ENCODE measurements at regions not wholly inside any gene's neighbourhood (a gene's known extent, or its start where the extent isn't known, plus 50 kb on each side); places are given as distances from the start of the nearest gene placed in this dataset.
"Not testable (repeated sequence)": the region's sequence is repeated elsewhere in the genome, so short reads cannot be mapped to it uniquely, and the experiment has no call there.

GRCh38 chr7:80018941-80019808 is 115.5 kb upstream of the GNAI1 start:
- peak; percentile 64 for DNase-seq (ENCODE audit: low read depth)

- peak; percentile 11 for DNase-seq (ENCODE audit: low read depth)
Measured at GRCh38 chr7:80017101-80017698, 117.4 kb upstream of the GNAI1 start.

DNA sequence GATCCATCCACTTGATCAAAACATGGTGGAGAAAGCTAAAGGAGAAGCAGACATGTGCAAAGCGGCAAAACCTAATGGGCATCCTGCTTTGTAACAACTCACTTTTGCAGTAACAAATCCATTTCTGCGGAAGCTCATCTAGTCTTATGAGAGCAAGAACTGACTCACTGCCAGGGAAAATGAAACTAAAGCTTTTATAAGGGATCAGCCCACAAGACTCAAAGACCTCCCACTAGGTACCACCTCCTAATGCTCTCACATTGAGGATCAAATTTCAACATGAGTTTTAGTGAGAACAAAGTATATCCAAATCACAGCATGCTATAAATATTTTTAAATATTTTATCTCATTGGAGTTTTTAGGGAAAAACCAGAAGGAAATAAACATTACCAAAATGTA is 120.1 kb upstream of the GNAI1 start:
- peak; percentile 76 for DNase-seq (ENCODE audit: low read depth)

GRCh38 chr7:80008039-80008438 is 126.6 kb upstream of the GNAI1 start:
- DNase-seq (ENCODE audit: low read depth) = no peak

- peak; percentile 35 for DNase-seq (ENCODE audit: low read depth)
Measured at GRCh38 chr7:80002865-80003264, 131.8 kb upstream of the GNAI1 start.

DNA sequence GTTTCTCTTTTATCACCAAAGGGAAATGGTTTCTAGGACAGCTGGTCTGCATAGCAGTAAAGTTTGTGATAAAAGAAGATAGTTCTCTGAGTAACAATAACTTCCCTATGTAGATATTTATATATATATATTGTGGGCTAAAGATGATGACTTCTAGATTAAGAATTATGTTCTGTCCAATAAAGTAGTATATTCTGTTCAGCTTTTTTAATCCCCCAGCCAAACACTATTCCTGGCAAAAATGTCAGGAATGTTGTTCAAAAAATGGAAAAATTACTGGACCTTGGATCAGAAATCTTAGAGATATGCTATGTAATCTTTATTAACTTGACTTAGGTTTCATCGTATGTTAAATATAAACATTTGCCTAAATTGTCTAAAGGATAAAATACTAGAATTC is 136.3 kb upstream of the GNAI1 start:
- no peak for DNase-seq (ENCODE audit: low read depth)

DNA sequence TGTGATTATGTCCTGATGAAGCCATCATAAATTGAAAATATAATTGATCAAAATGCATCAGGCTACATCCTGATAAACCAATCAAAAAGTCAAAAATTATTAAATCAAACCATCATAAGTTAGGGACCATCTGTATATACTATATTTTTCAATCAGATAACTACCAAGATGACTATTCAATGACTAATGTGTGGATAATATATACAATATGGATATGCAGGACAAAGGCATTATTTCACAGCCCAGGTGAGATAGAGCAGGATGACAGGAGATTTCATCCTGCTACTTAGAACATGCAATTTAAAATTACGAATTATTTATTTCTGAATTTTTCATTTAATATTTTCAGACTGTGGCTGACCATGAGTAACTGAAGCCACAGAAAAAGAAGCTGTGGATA is 137.3 kb upstream of the GNAI1 start:
- DNase-seq (ENCODE audit: low read depth) = peak; percentile 60

DNA sequence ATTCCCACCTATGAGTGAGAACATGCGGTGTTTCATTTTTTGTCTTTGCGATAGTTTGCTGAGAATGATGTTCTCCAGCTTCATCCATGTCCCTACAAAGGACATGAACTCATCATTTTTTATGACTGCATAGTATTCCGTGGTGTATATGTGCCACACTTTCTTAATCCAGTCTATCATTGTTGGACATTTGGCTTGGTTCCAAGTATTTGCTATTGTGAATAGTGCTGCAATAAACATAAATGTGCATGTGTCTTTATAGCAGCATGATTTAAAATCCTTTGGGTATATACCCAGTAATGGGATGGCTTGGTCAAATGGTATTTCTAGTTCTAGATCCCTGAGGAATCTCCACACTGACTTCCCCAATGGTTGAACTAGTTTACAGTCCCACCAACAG is 138.9 kb upstream of the GNAI1 start:
- DNase-seq (ENCODE audit: low read depth) = not testable (repeated sequence)

GRCh38 chr7:79988653-79989052 is 146.0 kb upstream of the GNAI1 start:
- peak; percentile 64 for DNase-seq (ENCODE audit: low read depth)

DNA sequence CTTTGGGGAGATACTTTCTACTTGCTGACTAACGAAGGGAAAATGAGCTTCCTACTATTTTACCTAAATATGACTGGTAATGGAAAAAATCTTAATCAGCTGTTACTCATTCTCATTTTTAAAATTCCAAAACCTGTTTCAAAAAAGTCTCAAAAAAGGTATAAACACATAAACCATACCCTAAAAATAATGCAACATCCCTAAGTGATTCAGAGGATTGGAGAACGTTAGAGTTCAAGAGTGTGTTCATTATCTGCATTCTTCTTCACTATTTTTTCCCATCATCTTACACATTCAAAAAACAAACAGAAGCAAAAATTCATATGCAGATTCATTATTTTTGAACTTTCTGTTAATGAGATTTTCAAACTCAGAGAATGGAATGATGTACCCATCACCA is 150.4 kb upstream of the GNAI1 start:
- DNase-seq (ENCODE audit: low read depth) = peak; percentile 84

- DNase-seq (ENCODE audit: low read depth) = peak; percentile 85
Measured at GRCh38 chr7:79982141-79982770, 152.4 kb upstream of the GNAI1 start.

- no peak for DNase-seq (ENCODE audit: low read depth)
Measured at GRCh38 chr7:79980376-79980775, 154.3 kb upstream of the GNAI1 start.

GRCh38 chr7:79979437-79979836 is 155.2 kb upstream of the GNAI1 start:
- peak; percentile 87 for DNase-seq (ENCODE audit: low read depth)

DNA sequence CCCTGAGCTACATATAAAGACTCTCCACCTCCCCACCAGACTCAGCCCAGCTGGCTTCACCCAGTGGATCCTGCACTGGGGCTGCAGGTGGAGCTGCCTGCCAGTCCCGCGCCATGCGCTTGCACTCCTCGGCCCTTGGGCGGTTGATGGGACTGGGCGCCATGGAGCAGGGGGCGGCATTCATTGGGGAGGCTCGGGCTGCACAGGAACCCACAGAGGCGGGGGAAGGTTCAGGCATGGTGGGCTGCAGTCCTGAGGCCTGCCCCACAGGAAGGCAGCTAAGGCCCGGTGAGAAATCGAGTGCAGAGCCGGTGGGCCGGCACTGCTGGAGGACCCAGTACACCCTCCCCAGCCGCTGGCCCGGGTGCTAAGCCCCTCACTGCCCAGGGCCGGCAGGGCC is 157.2 kb upstream of the GNAI1 start:
- DNase-seq (ENCODE audit: low read depth) = no peak

- not testable (repeated sequence) for DNase-seq (ENCODE audit: low read depth)
Measured at GRCh38 chr7:79976711-79977020, 158.0 kb upstream of the GNAI1 start.

DNA sequence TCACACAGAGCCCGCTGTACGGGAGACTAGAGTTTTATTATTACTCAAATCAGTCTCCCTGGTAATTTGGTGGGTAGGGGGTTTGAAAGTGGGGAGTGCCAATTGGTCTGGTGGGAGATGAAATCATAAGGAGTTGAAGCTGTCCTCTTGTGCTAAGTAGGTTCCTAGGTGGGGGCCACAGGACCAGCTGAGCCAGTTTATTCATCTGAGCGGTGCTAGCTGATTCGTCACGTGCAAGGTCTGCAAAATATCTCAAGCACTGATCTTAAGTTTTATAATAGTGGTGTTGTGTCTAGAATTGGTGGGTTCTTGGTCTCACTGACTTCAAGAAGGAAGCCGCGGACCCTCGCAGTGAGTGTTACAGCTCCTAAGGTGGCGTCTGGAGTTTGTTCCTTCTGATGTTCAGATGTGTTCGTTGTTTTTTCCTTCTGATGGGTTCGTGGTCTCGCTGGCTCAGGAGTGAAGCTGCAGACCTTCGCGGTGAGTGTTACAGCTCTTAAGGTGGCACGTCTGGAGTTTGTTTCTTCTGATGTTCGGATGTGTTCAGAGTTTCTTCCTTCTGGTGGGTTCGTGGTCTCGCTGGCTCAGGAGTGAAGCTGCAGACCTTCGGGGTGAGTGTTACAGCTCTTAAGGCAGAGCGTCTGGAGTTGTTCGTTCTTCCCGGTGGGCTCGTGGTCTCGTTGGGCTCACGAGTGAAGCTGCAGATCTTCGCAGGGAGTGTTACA is 158.5 kb upstream of the GNAI1 start:
- DNase-seq (ENCODE audit: low read depth) = not testable (repeated sequence)

- no peak for DNase-seq (ENCODE audit: low read depth)
Measured at GRCh38 chr7:79973455-79973854, 161.2 kb upstream of the GNAI1 start.

DNA sequence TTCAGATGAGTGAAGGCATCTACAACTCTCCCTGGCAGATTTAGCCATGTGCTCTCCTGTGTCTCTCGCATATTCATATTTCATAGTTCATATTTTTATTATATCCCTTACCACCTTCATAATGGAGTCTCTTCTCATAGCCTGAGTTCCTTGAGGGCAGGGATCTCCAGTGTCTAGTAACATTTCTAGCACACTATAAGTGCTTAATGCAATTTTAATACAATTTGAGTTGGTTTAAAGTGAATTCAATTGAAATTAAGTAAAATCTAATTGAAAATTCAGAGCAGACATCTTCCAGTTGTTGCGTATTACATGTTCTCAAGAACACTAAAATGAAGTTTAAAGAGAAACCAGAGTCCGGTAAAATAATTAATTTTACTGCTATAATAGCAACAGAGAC is 163.6 kb upstream of the GNAI1 start:
- no peak for DNase-seq (ENCODE audit: low read depth)

- DNase-seq (ENCODE audit: low read depth) = no peak
Measured at GRCh38 chr7:79968894-79969293, 165.7 kb upstream of the GNAI1 start.

GRCh38 chr7:79968077-79968648 is 166.5 kb upstream of the GNAI1 start:
- no peak for DNase-seq (ENCODE audit: low read depth)

- no peak for DNase-seq (ENCODE audit: low read depth)
Measured at GRCh38 chr7:79965946-79966345, 168.7 kb upstream of the GNAI1 start.

GRCh38 chr7:79964463-79964862 is 170.2 kb upstream of the GNAI1 start:
- no peak for DNase-seq (ENCODE audit: low read depth)

All from ELR (cell line).